LNCAP (cell line): ENCODE measurements at regions not wholly inside any gene's neighbourhood (a gene's known extent, or its start where the extent isn't known, plus 50 kb on each side); places are given as distances from the start of the nearest gene placed in this dataset.

Experiments used
- CTCF ChIP-seq: fragments of 450-650 bp; IDR thresholded peaks from 2 replicates; pipeline ENCODE4 v1.5.1; 2017; ENCODE audit warnings: mild to moderate bottlenecking

GRCh38 chr5:125257057-125257972 lies 510.9 kb upstream of the ZNF608 start:
- TF ChIP-seq CTCF, result no peak

GRCh38 chr5:125257997-125258396 lies 511.6 kb upstream of the ZNF608 start:
- TF ChIP-seq CTCF, result no peak

GRCh38 chr5:125258615-125259014 lies 512.2 kb upstream of the ZNF608 start:
- no peak for TF ChIP-seq CTCF

GRCh38 chr5:125261505-125262250 lies 515.2 kb upstream of the ZNF608 start:
- no peak for TF ChIP-seq CTCF

GRCh38 chr5:125262782-125263181 lies 516.3 kb upstream of the ZNF608 start:
- no peak for TF ChIP-seq CTCF

GRCh38 chr5:125263356-125263755 lies 516.9 kb upstream of the ZNF608 start:
- no peak for TF ChIP-seq CTCF

- TF ChIP-seq CTCF, result no peak
Observed at GRCh38 chr5:125266106-125266505, 519.7 kb upstream of the ZNF608 start.
